Superior temporal gyrus (tissue), 1 donor: ENCODE measurements at regions not wholly inside any gene's neighbourhood (a gene's known extent, or its start where the extent isn't known, plus 50 kb on each side); places are given as distances from the start of the nearest gene placed in this dataset.

ENCODE experiments used
- DNase-seq: peaks from one replicate; pipeline ENCODE4 v3.0.0-alpha.2; 2016; ENCODE audit errors: extremely low spot score

DNA sequence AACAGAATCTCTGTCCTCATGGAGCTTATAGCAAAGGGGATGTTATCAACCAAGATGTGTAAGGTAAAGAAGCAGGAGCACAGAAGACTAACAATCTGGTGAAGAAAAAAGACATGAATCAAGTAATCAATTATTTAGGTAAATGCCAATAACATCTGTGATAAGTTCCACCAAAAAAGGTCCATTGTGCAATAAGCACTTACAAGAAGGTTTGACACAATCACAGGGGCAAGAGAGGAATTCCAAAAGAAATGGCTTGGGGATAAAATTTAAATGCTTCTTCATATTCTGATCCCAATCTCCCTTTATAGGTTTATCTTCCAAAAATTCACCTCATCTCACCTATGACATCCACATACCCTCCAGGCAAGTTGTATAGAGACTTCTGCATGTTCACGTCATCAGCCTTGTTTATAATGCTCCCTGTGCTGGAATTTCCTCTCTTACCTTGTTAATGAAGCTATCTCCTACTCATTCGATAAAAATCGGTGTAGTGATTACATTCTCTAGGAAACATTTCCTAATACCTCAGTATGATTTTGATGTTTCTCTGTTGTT lies 53.6 kb upstream of the DPT start:
- DNase-seq: no peak

DNA sequence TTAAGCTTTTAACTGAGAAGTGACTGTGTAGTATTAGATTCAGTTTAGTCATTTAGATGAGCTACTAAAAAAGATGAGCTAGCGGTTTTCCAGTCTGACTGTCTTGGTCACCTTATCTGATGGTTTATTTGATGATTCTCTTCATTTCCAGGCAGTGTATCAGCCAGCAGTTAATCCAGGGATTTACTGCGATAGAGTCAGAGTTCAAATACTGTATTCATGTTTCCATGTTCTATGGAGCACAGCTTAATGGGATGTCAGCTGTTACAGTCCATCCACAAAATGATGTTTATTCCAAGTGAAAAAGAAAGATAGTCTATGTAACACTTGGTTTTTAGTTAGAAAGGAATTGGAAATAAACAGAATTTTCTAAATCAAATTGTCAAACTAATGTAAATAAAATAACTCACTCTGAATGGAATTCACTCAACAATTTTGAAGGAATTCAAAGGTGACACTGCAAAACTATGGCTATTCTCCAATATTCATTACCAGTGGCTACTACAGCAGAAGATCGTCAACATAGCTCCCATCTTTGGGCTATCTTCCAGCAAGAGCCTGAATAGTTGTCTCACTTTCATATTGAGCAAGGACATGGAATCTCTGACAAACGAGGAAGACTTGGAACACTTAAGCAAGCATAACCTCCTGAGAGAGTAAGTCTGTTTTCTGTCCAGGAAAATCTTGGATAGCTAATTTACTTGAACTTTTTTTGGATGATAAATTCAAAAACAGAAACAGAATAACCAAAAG lies 54.6 kb upstream of the DPT start:
- no peak for DNase-seq

- DNase-seq: no peak
Observed at GRCh38 chr1:168786476-168787330, 57.7 kb upstream of the DPT start.

DNA sequence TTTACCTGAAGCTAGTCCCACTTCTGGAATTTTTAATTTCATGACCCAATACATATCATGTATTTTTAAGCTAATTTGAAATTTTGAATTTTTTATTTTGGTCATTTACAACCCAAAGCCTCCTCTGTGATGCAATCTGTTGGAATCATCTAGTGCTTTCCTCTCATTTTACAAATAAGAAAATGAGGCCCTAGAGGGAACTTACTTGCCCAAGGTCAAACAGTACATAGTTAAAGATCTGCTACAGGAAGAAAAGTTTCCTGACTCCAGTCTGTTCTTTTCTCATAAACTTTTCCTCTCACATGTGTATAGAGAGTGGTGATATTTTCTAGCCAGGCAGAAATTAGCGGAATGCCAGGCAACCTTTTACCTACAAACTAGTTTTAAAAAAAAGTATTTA lies 59.3 kb upstream of the DPT start:
- DNase-seq: no peak

DNA sequence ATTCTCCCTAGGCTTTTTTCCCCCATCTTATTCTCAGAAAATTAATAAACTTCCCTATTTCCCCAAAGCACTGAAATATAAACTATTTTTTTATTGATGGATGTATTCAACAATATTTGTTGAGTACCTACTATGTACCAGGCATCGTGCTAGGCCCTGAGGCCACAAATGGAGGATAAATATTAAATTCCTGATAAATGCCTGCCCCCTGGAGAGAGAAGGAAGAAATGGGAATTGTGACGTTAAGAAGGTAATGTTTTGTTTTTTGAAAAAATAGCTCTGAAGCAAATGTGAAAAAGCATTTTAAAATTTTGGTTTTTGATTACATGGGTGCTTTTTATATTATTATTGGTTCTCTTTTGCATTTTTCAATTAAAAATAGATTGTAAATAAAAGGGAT lies 60.5 kb upstream of the DPT start:
- no peak for DNase-seq

DNA sequence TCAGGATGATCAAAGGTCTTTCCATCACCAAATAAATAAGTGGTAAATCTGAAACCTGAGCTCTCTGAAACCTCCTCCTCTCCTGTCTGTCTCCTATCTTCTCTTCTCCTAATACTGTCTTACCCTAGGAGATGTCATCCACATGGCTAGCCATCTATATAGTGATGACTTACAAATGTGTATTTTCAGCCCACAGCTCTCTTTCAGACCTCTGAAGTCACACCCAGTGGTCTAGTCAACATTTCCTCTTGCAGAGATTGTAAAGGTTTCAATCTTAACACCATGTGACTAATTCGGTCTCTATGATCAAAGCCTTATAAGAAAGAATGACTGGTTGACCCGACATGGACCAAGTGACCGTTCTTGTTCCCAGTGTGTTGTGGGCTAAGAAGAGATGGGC lies 63.1 kb upstream of the DPT start:
- no peak for DNase-seq

DNA sequence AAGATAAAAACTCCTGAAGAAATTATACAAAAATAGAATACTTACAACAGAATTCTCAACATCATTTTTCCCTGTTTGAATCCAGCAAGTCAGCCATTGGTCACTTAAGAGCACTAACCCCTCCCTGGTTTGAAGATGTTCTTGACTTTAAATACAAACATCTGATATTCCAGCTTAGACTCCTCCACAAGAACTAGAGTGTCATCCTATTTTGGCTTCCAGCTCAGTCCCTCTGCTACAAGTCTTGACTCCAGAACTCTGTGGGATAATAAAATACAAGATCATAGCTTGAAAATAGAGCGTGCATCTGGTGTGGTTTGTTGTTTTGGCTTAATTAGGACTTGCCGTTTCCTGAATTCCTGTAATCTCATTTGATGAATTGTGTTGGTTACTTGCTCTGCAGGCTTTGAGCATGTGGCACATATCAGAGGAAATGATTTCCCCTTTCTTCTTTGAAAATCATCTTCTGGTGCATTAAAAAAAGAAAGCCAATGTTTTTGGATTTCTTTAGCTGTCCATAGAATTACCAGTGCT lies 63.7 kb upstream of the DPT start:
- no peak for DNase-seq

- DNase-seq: no peak
Observed at GRCh38 chr1:168794057-168794456, 65.1 kb upstream of the DPT start.

- no peak for DNase-seq
Observed at GRCh38 chr1:168795681-168796080, 66.7 kb upstream of the DPT start.

DNA sequence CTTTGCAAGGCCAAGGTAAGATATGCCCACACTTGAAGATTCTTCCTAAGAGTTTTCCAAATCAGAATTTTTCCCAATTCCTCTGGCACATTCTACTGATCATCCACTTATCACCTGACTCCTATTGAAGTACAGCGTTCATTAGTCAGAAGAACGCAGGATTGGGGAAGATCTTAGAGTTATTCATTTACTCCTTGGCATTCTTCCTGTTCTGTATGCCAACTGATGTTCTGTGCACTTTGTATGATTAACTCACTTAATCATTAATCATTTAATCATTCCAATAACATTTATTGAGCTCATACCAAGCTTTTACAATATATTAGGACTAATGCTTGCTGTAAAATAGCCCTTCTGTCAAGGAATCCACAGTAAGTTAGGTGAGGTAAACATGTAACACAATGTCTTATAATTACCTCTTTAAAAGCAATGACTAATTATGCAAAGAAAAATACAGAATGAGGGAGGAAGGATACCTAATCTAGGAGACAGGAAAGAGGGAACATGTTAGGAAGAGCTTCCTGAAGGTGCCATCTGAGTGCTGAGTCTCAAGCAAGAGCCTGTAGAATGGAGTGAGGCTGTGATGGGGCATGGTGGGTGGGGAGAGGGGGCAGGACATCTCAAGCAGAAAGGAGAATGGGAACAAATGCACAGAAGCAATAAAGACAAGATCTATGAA lies 71.1 kb upstream of the DPT start:
- no peak for DNase-seq

- DNase-seq: no peak
Observed at GRCh38 chr1:168801032-168801745, 72.2 kb upstream of the DPT start.

DNA sequence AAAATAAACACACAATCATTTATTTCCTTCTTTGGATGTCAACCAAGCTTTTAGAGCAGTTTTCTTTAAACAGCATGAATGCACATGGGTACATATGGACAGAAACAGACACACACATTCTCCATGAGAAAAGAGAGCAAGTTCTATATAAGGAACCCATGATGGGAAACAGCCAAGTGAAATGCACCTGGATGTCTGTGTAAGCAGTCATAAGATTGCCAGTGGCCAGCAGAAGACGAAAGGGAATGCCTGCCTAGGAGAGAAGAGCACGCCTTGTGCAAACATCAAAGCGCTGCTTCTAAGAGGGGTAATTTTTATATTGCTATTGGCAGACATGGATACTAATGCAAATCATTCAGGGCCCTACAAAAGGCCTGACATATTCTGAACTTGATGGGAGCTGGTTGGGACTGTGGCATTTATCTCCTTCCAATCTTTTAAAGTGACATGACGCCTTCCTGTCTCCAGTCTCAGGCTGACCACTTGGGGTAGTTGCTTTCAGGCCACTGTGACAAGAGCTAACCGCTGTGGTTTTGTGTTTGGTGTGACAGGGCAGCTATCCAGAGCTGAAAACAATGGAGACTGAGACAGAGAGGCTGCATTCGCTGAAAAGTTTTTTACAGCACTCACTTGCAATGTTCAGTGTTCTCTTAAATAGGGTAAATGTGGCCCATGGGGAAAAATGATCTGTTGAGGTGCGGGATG lies 75.0 kb upstream of the DPT start:
- peak; percentile 69 for DNase-seq

DNA sequence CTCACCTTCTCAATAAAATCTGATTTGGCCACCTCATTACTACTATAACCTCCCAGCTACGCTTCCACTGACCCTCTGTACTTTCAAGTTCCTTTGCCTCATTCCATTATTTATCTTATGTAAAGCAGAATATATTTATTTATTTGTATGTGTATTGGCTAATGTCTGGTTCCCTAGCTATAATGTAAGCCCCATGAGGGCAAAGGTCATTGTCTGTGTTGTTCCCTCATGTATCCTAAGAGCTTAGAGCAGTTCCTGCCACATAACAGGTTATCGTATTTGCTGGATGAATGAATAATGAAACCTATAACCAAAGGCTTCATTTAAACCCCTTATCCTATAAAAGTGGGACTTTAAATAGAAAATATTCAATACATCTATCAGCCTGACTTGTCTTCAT lies 77.9 kb upstream of the DPT start:
- DNase-seq: no peak

DNA sequence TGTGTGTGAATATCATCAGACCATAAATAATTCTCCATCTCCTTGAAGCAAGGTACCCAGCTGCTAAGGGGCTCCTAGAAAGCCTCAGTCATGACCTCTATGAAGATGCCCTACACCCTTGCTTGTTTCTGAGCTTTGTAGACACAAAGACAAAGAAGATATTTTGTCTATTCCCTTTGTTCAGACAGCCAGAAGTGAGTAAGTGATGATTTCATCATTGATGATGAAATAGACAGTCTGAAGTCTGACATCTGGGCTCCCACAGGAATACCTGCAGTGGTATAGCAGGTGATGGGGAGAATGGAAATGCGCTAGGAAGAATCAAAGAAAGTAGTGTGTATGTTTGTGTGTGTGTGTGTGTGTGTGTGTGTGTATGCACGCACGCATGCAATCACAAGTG lies 82.2 kb upstream of the DPT start:
- DNase-seq: no peak

DNA sequence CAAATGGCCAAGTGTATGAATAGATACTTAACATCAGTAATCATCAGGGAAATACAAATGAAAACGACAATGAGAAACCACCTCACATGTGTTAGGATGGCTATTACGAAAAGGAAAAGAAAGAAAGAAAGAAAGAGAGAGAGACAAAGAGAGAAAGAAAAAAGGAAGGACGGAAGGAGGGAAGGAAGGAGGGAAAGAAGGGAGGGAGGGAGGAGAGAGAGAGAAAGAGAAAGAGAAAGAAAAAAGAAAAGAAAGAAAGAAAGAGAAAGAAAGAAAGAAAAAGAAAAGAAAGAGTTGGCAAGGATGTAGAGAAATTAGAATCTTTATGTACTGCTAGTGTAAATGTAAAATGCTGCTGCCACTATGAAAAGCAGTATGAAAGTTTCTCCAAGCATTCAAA lies 90.7 kb upstream of the DPT start:
- DNase-seq: no peak

DNA sequence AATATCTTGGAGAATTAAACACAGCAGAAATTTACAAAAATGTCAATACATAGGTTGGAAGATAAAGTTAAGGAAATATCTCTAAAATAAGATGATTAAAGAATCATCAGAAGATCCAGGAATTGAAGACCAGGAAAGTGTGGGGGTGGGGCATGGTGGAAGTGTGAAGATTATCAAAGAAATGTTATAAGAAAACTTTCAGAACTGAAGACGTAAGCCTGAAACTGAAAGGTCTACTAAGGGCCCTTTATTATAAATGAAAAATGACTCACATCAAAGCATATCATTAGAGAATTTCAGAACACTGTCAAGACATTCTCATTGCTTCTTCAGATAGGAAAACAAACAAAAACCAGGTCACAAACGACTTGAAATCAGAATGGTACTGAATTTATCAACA lies 92.4 kb upstream of the DPT start:
- no peak for DNase-seq

DNA sequence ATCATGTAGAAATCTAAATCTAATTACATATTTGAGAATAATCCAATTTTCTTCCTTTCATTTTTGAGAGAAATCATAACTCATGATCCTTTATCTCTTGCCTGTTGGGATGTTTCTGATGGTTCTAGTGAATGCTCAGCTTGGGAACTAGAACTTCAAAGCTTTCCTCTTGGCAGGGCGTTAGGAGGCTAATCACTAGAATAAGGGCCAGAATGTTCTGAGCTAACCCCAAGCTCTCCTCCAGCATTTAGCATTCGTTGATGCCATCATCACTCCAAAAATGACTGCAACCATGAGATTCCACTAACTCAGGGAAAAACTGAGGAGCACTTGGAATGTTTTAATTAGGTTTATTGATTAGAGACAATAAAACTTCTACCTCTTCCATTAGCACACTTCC lies 93.9 kb upstream of the DPT start:
- DNase-seq: no peak

GRCh38 chr1:168823988-168824387 lies 95.0 kb upstream of the DPT start:
- no peak for DNase-seq

- no peak for DNase-seq
Observed at GRCh38 chr1:168824418-168825065, 95.5 kb upstream of the DPT start.

GRCh38 chr1:168825129-168825528 lies 96.1 kb upstream of the DPT start:
- no peak for DNase-seq
